Endodermal cell (in vitro differentiated cells): ENCODE measurements at regions not wholly inside any gene's neighbourhood (a gene's known extent, or its start where the extent isn't known, plus 50 kb on each side); places are given as distances from the start of the nearest gene placed in this dataset.

ENCODE experiments used
- DNase-seq: peaks from one replicate; pipeline ENCODE4 v3.0.0-alpha.2; 2017
- H3K27ac ChIP-seq: 2 replicates; pipeline ENCODE4 v1.5.1; 2013; ENCODE audit warnings: mild to moderate bottlenecking, low read depth, low read length, moderate library complexity
- H3K27me3 ChIP-seq: 2 replicates; pipeline ENCODE4 v1.6.1; 2013; ENCODE audit warnings: mild to moderate bottlenecking, low read length, moderate library complexity; ENCODE audit not compliant: insufficient read depth, control insufficient read depth, poor library complexity, severe bottlenecking
- H3K36me3 ChIP-seq: 2 replicates; pipeline ENCODE4 v1.7.0; 2013; ENCODE audit warnings: mild to moderate bottlenecking, low read length, moderate library complexity; ENCODE audit not compliant: control insufficient read depth, insufficient read depth
- H3K4me1 ChIP-seq: one replicate; pipeline ENCODE4 v1.7.0; 2013; ENCODE audit warnings: low read length; ENCODE audit not compliant: control insufficient read depth, insufficient read depth
- H3K4me3 ChIP-seq: 2 replicates; pipeline ENCODE4 v1.5.1; 2013; ENCODE audit warnings: mild to moderate bottlenecking, low read length, moderate library complexity
- H3K9ac ChIP-seq: 2 replicates; pipeline ENCODE4 v1.6.1; 2013; ENCODE audit warnings: mild to moderate bottlenecking, low read length, moderate library complexity; ENCODE audit not compliant: poor library complexity, severe bottlenecking; ENCODE audit errors: extremely low read depth
- H3K9me3 ChIP-seq: 2 replicates; pipeline ENCODE4 v1.6.1; 2013; ENCODE audit warnings: mild to moderate bottlenecking, low read length, moderate library complexity; ENCODE audit not compliant: control insufficient read depth
- H3K27ac Mint-ChIP-seq: 2 replicates; pipeline ENCODE4 v1.8.0; 2020; ENCODE audit warnings: mixed read lengths
- H3K27me3 Mint-ChIP-seq: 2 replicates; pipeline ENCODE4 v1.8.0; 2021; ENCODE audit warnings: mild to moderate bottlenecking, mixed read lengths; ENCODE audit not compliant: insufficient read depth
- H3K36me3 Mint-ChIP-seq: 2 replicates; pipeline ENCODE4 v1.8.0; 2020; ENCODE audit warnings: low read depth, mixed read lengths
- H3K4me1 Mint-ChIP-seq: 2 replicates; pipeline ENCODE4 v1.8.0; 2020; ENCODE audit warnings: mixed read lengths
- H3K4me3 Mint-ChIP-seq: 2 replicates; pipeline ENCODE4 v1.8.0; 2020; ENCODE audit warnings: mild to moderate bottlenecking, moderate library complexity, mixed read lengths
- H3K9me3 Mint-ChIP-seq: 2 replicates; pipeline ENCODE4 v1.8.0; 2020; ENCODE audit warnings: mild to moderate bottlenecking, mixed read lengths
- WGBS, 2 experiments: methylation state at CpG; one replicate each; pipeline versions ENCODE4 v1.1.5 to v1.1.7; 2013; ENCODE audit warnings: missing lambda C conversion rate in 2 of 2, mixed read lengths in 1 of 2; ENCODE audit not compliant: insufficient coverage in 1 of 2, insufficient read length in 1 of 2; 5-methylcytosine and 5-hydroxymethylcytosine counted together
- TF ChIP-seq, protein P1 (sequence below): fragments of 200-600 bp; sonication (generic); conservative IDR thresholded peaks from 2 replicates; pipeline ENCODE4 v1.5.0; 2021; ENCODE audit warnings: antibody characterized with exemption, mild to moderate bottlenecking

DNA sequence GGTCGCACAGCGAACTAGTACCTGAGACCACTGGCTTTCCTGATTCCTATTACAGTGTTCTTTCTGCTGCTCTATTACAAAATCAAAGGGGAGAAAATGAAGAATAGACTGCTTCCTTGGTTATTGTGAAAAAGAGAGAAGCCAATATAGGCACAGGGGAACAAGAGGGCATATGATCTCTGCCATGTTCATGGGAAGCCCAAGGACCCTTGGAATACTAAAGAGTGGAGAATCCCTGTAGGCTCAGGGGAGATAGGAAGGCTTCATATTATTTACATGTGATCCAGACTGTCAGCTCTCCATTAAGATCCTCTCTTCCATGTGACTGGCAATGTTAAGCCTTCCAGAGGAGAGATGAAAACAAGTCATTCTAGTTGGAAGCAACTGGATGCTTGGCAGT lies 135.7 kb upstream of the MYCN start:
- no peaks in the 10 kb centered on the region for H3K9me3 ChIP-seq
- no peaks in the 10 kb centered on the region for H3K36me3 Mint-ChIP-seq
- H3K4me1 Mint-ChIP-seq: peaks cover 13% of the 10 kb centered on the region
- WGBS, 2 experiments: 96% methylated on average over 2 of the region's 2 CpGs; no CpG with 5 or more reads in 1 of the 2 experiments
- no peaks in the 10 kb centered on the region for H3K36me3 ChIP-seq
- H3K4me3 ChIP-seq: no peak overlapping the region
- DNase-seq: no peak
- H3K27me3 Mint-ChIP-seq: peaks cover 14% of the 10 kb centered on the region
- no peak overlapping the region for H3K4me3 Mint-ChIP-seq
- H3K27ac ChIP-seq: no peak overlapping the region
- no peak overlapping the region for H3K27ac Mint-ChIP-seq
- peaks cover 3% of the 10 kb centered on the region for H3K4me1 ChIP-seq
- H3K9ac ChIP-seq: no peak overlapping the region
- TF ChIP-seq, protein P1, sequence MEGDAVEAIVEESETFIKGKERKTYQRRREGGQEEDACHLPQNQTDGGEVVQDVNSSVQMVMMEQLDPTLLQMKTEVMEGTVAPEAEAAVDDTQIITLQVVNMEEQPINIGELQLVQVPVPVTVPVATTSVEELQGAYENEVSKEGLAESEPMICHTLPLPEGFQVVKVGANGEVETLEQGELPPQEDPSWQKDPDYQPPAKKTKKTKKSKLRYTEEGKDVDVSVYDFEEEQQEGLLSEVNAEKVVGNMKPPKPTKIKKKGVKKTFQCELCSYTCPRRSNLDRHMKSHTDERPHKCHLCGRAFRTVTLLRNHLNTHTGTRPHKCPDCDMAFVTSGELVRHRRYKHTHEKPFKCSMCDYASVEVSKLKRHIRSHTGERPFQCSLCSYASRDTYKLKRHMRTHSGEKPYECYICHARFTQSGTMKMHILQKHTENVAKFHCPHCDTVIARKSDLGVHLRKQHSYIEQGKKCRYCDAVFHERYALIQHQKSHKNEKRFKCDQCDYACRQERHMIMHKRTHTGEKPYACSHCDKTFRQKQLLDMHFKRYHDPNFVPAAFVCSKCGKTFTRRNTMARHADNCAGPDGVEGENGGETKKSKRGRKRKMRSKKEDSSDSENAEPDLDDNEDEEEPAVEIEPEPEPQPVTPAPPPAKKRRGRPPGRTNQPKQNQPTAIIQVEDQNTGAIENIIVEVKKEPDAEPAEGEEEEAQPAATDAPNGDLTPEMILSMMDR: no peak
- H3K27me3 ChIP-seq: no peaks in the 10 kb centered on the region
- H3K9me3 Mint-ChIP-seq: no peaks in the 10 kb centered on the region

DNA sequence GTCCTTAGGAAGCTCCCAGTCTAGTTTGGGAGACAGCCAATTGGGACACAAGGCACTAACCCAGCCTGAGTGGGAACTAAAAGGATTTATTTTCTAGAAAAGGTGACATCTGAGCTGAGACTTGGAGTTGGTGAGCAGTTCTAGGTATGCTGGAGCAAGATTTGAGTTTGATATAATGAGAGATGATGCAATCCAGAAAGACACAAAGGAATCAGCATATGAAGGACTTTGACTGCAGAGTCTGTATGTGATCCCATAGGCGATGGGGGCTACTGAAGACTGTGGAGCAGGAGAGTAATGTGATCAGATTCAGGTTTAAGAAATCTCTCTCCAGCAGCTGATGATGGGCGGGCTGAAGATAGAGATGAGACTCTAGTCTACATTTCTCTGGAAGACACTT lies 135.1 kb upstream of the MYCN start:
- Histone ChIP-seq H3K27me3 (no peaks in the 10 kb centered on the region), H3K9ac (no peak overlapping the region), H3K4me3 (no peak overlapping the region), H3K27ac (no peak overlapping the region), H3K4me1 (peaks cover 3% of the 10 kb centered on the region), H3K9me3 (no peaks in the 10 kb centered on the region), H3K36me3 (no peaks in the 10 kb centered on the region)
- H3K36me3 Mint-ChIP-seq: no peaks in the 10 kb centered on the region
- no peak for DNase-seq
- H3K4me1 Mint-ChIP-seq: peaks cover 16% of the 10 kb centered on the region
- TF ChIP-seq, protein P1: no peak
- no peaks in the 10 kb centered on the region for H3K9me3 Mint-ChIP-seq
- H3K27ac Mint-ChIP-seq: no peak overlapping the region
- H3K4me3 Mint-ChIP-seq: no peak overlapping the region
- peaks cover 14% of the 10 kb centered on the region for H3K27me3 Mint-ChIP-seq
- 88 to 89% methylated on average over 2 of the region's 2 CpGs for WGBS, 2 experiments

DNA sequence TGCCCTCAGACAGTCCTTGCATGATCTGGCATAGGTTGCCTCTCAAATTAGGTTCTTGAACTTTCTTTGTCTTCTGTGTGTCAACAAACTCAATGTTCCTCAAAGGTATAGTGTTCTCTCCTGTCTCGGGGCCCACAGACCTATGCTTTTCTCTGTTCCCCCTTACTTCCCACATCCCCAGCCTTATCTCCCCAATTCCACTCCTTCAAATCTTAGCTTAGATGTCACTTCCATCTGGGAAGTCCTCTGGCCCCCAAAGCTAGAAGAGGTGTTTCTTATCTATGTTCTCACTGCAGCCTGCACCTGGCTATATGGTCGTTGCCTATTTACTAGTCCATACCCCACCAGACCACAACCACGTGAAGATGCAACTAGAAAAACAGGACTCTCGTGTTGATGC lies 134.6 kb upstream of the MYCN start:
- H3K4me3 ChIP-seq: no peak overlapping the region
- no peak for DNase-seq
- H3K27ac ChIP-seq: no peak overlapping the region
- TF ChIP-seq, protein P1: no peak
- Mint-ChIP-seq H3K4me1 (peaks cover 16% of the 10 kb centered on the region), H3K4me3 (no peak overlapping the region), H3K9me3 (no peaks in the 10 kb centered on the region), H3K36me3 (no peaks in the 10 kb centered on the region), H3K27me3 (peaks cover 14% of the 10 kb centered on the region), H3K27ac (no peak overlapping the region)
- H3K4me1 ChIP-seq: peaks cover 3% of the 10 kb centered on the region
- no peak overlapping the region for H3K9ac ChIP-seq
- no peaks in the 10 kb centered on the region for H3K36me3 ChIP-seq
- no peaks in the 10 kb centered on the region for H3K9me3 ChIP-seq
- WGBS, 2 experiments: 90 to 100% methylated on average over 2 to 4 of the region's 4 CpGs
- no peaks in the 10 kb centered on the region for H3K27me3 ChIP-seq
